Activated T-helper 2 cell treated with anti-CD3 and anti-CD28 coated beads, Interferon-gamma antibody, Interleukin-2, Interleukin-4, amounts not matched to agents 10 μg/mL and 5 μg/mL and 100 μg/mL, durations not matched to agents 14 hours and 24 hours and 36 hours (primary cell): ENCODE measurements at regions not wholly inside any gene's neighbourhood (a gene's known extent, or its start where the extent isn't known, plus 50 kb on each side); places are given as distances from the start of the nearest gene placed in this dataset.

Experiments
- DNase-seq: peaks from one replicate; pipeline ENCODE4 v3.0.0; 2021; ENCODE audit warnings: low spot score
- H3K27ac Mint-ChIP-seq: one replicate; pipeline ENCODE4 v1.8.0; 2021; ENCODE audit warnings: mixed read lengths
- H3K27me3 Mint-ChIP-seq: one replicate; pipeline ENCODE4 v1.8.0; 2021; ENCODE audit warnings: low read depth, mixed read lengths
- H3K36me3 Mint-ChIP-seq: one replicate; pipeline ENCODE4 v1.8.0; 2021; ENCODE audit warnings: low read depth, mixed read lengths
- H3K4me1 Mint-ChIP-seq: one replicate; pipeline ENCODE4 v1.8.0; 2021; ENCODE audit warnings: low read depth, mixed read lengths
- H3K4me3 Mint-ChIP-seq: one replicate; pipeline ENCODE4 v1.8.0; 2021; ENCODE audit warnings: low read depth, mild to moderate bottlenecking, moderate library complexity, mixed read lengths
- H3K9me3 Mint-ChIP-seq: one replicate; pipeline ENCODE4 v1.8.0; 2021; ENCODE audit warnings: mixed read lengths
- intact Hi-C: fragments of 100-400 bp; cut with micrococcal nuclease; formaldehyde crosslinking; loops from one replicate; pipeline ENCODE4 v1.15.1; 2023

DNA sequence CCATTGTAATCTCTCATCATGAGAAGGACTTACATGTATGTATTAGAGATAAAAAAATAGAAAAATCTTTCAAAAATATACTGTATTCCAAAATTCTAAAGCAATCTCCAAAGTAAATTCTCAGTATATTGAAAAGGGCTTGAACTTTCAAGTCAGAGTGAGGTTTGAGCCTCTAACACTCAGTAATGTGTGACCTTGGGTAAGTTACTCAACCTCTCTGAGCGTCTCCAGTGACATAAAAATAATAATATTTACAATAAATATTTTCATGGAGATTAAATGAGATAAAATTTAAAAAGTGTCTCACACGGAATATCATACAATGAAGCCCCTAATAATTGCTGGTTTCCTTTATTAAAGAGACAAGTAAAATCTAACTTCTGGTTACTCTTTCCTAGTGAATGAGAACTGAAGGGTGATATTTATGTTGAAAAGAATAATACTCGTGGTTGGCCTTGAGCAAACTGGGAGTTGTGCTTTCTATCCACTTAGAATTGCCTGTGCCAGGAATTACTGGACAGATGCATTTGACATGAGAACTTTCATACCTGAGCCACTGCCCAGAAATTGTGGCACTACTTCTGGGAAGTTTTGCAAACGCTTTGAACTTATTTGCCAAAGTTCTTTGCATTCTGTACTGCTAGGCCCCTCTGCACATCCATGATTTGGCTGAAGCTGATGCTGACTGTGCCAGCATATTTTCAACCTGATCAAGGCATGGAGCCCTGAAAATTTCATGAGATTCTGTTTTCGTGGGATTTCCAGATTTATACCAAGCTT, 933.7 kb downstream of the GALC start:
- Mint-ChIP-seq H3K27ac (no peak overlapping the region), H3K36me3 (no peaks in the 10 kb centered on the region), H3K9me3 (peaks cover 10% of the 10 kb centered on the region), H3K4me3 (no peak overlapping the region), H3K27me3 (no peaks in the 10 kb centered on the region), H3K4me1 (no peaks in the 10 kb centered on the region)
- no peak for DNase-seq
- intact Hi-C loops: no loop called here

DNA sequence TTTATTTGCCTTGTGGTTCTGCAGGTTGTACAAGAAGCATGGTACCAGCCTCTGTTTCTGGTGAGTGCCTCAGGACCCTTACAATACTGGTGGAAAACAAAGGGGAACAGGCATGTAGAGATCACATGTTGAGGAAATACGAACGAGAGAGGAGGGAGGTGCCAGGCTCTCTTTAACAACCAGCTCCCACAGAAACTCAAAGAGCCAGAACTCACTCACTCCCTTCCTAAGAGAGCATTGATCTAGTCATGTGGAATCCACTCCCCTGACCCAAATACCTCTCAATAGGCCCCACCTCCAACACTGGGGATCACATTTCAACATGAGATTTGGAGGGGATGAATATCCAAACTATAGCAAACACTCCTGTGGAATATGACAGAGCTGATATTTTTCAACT, 938.0 kb downstream of the GALC start:
- Mint-ChIP-seq H3K4me3 (no peak overlapping the region), H3K27ac (no peak overlapping the region), H3K4me1 (no peaks in the 10 kb centered on the region), H3K9me3 (peaks cover 7% of the 10 kb centered on the region), H3K36me3 (no peaks in the 10 kb centered on the region), H3K27me3 (no peaks in the 10 kb centered on the region)
- no peak for DNase-seq
- intact Hi-C loops: no loop called here

DNA sequence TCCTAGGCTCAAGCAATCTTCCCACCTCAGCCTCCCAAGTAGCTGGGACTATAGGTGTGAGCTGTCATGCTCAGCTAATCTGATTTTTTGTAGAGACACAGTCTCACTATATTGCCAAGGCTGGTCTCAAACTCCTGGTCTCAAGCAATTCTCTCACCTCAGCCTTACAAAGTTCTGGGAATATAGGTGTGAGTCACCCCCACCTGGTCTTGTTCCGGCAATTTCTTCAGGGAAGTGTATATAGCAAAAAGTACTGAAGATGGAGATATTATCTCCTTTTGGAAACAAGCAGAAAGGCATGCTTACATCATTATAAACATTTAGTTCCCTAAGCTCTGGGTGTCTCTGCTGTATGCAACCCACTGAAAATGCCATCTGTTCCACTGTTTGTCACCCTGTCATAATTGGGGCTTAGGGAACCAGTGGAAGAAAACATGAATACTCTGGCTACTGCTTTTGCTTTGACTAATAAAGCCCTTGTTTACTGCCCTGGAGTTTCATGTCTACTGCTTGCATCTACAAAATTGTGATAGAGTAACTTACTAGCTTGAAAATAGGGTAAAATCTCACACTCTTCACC, 940.2 kb downstream of the GALC start:
- Mint-ChIP-seq H3K9me3 (peaks cover 4% of the 10 kb centered on the region), H3K36me3 (no peaks in the 10 kb centered on the region), H3K27ac (no peak overlapping the region), H3K27me3 (no peaks in the 10 kb centered on the region), H3K4me3 (no peak overlapping the region), H3K4me1 (no peaks in the 10 kb centered on the region)
- no peak for DNase-seq
- intact Hi-C loops: no loop called here

DNA sequence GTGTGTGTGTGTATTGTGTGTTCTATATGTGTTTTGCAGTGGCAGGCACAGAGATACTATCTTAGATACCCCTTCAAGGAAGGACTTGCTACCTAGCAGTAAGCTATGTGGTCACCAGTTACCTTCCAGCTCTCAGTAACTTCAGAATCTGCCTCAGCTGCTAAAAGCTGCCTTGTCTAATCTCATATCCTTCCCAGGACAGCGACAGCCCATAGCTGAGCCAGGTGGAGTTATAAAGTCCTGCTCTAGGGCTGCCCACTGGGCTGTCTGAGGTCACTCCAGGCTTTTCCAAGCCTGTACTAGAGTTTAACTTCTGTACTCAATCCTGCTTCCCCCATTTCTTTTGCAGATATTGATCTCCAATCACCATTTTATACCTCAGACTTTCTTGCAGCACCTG, 942.6 kb downstream of the GALC start:
- Mint-ChIP-seq H3K9me3 (peaks cover 4% of the 10 kb centered on the region), H3K4me3 (no peak overlapping the region), H3K36me3 (no peaks in the 10 kb centered on the region), H3K27me3 (no peaks in the 10 kb centered on the region), H3K4me1 (no peaks in the 10 kb centered on the region), H3K27ac (no peak overlapping the region)
- intact Hi-C loops: no loop called here
- DNase-seq: no peak

DNA sequence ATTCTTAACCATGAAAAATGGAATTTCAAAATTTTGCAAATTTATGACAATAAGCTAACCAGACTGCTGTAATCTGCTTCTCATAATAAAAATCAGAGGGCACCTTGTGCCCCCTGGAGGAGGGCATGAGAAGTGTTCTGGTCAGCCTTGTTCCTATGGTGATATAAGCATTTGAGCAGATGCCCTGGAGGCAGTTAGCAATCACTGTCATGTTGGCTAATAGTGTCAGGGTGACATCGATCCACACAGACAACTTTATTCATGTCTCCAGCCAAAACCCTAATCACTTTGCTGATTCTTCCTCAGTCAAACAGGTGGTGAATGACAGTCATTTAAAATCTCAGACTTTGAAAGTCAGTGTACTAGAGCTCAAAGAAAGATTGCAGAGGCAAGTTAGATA, 943.0 kb downstream of the GALC start:
- H3K4me1 Mint-ChIP-seq: no peaks in the 10 kb centered on the region
- no peak for DNase-seq
- H3K9me3 Mint-ChIP-seq: peaks cover 4% of the 10 kb centered on the region
- intact Hi-C loops: no loop called here
- H3K27me3 Mint-ChIP-seq: no peaks in the 10 kb centered on the region
- H3K36me3 Mint-ChIP-seq: no peaks in the 10 kb centered on the region
- H3K4me3 Mint-ChIP-seq: no peak overlapping the region
- H3K27ac Mint-ChIP-seq: no peak overlapping the region

DNA sequence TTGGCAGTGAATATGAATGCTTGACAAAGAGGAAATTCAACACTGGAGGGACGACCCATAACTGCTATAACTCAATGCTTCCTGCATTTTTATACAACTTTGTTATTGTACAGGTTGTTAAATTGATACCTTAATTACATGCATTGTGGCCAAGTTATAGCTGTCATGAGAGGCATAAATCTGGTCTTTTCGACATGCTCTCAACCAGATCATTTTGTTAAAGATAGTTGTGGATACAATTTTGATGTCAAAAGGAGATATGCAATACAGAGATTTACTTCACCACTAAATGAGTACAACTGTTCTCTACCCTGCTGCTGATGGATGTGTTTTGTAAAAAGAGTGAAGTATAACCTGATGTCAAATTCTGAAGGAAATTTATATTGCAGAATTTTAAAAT, 946.0 kb downstream of the GALC start:
- Mint-ChIP-seq H3K4me1 (no peaks in the 10 kb centered on the region), H3K27ac (no peak overlapping the region), H3K9me3 (peaks cover 8% of the 10 kb centered on the region), H3K4me3 (no peak overlapping the region), H3K27me3 (no peaks in the 10 kb centered on the region), H3K36me3 (no peaks in the 10 kb centered on the region)
- no peak for DNase-seq
- intact Hi-C loops: no loop called here

DNA sequence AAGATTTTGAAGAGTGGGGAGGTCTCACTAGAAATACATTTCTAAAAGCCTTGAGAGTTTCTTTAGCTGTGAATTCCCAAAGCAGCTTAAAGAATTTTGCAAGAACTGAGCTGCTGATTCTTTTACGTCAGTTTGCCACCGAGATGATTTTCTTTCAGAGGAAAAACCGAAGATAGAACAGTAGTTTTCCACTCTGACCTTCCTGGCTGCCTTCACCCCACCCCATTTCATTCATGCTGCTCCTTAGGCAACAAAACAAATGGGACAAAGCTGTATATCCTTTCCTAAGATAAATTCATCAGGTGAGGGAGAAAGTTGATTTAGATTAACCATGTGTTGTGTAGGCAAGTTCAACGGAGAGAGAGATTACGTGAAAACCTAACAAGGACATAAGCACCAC, 947.0 kb downstream of the GALC start:
- H3K27me3 Mint-ChIP-seq: no peaks in the 10 kb centered on the region
- H3K4me3 Mint-ChIP-seq: no peak overlapping the region
- H3K27ac Mint-ChIP-seq: no peak overlapping the region
- no peaks in the 10 kb centered on the region for H3K36me3 Mint-ChIP-seq
- intact Hi-C loops: no loop called here
- H3K4me1 Mint-ChIP-seq: no peaks in the 10 kb centered on the region
- peaks cover 8% of the 10 kb centered on the region for H3K9me3 Mint-ChIP-seq
- DNase-seq: no peak

DNA sequence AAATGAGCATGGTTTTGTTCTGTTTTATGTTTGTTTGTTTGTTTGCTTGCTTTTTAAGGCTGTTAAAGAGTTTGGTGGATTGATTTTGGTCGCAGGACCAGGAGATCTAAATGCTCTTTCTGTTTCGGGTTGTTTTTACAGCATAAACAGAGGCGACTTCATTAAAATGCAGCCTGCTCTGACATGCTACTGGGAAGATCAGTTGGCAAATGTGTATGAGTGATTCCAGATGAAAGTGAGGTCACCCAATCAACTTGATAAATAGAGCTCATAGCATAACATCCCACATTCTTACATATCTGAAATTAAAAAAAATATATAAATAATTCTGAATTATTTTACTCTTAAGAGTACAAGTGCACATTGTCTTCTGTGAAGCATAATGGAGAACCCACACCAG, 947.7 kb downstream of the GALC start:
- Mint-ChIP-seq H3K27me3 (no peaks in the 10 kb centered on the region), H3K4me1 (no peaks in the 10 kb centered on the region), H3K36me3 (no peaks in the 10 kb centered on the region), H3K27ac (no peak overlapping the region), H3K4me3 (no peak overlapping the region), H3K9me3 (peaks cover 8% of the 10 kb centered on the region)
- intact Hi-C loops: no loop called here
- no peak for DNase-seq

DNA sequence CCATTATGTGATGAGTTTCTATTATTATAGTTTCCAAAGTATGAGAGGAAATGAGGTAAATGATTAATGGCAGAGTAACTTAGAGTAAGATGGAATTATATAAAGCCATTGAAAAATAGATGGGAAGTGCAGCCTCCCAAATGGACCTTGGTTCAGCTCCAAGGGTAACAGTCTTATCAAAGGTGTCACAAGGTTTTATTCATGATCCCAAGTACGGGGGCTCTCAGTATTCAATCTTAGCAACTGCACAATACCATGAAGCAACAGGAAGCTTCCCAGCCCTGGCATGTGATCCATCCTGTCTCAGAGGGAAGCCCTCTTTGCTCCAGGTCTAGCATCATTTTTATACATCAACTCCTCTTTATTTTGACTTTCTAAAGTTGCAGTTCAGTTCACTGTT, 948.2 kb downstream of the GALC start:
- Mint-ChIP-seq H3K36me3 (no peaks in the 10 kb centered on the region), H3K27me3 (no peaks in the 10 kb centered on the region), H3K9me3 (peaks cover 12% of the 10 kb centered on the region), H3K4me3 (no peak overlapping the region), H3K27ac (no peak overlapping the region), H3K4me1 (no peaks in the 10 kb centered on the region)
- intact Hi-C loops: no loop called here
- DNase-seq: no peak

DNA sequence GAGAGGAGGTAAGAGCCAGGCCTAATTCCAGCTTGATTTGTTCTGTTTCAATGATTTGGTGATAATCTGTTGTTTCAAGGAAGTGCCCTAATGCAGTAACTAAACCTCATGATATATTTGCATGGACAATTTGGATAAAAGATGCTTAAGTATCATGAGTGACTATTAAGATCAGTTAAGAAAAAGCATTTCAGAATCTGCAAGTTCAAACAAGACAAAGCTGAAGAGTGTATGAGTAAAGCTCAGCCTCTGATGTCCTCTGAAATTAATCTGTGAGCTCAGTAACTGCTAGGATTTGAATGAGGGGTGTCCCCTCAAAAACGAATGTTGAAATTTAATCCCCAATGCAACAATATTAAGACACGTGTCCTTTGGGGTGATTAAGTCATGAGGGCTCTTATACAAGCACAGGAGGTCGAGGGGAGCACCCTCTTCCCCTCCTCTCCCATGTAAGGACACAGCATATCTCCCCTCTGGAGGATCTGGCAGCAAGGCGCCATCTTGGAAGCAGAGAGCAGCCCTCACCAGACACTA, 949.2 kb downstream of the GALC start:
- Mint-ChIP-seq H3K4me3 (no peak overlapping the region), H3K9me3 (peaks cover 15% of the 10 kb centered on the region), H3K36me3 (no peaks in the 10 kb centered on the region), H3K27me3 (no peaks in the 10 kb centered on the region), H3K4me1 (no peaks in the 10 kb centered on the region), H3K27ac (no peak overlapping the region)
- DNase-seq: no peak
- intact Hi-C loops: no loop called here

DNA sequence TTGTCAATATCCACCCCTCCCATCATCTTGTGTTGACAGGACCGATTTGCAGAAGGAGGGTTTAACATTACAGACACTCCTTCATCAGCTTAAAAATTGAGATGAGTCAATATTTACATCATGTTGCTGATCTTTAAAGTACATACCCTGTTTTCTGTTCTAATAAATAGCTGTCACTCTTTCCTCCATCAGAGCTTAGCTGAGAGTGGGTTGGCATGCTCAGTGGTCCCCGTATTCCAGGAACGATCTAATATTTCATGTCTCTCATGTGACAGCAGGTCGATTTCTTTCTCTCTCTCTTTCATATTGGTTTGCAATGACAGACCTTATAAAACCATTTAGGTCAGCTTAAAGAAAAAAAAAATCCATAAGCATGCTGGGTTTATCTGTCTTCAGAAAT, 950.6 kb downstream of the GALC start:
- intact Hi-C loops: no loop called here
- peaks cover 16% of the 10 kb centered on the region for H3K9me3 Mint-ChIP-seq
- no peak overlapping the region for H3K27ac Mint-ChIP-seq
- no peaks in the 10 kb centered on the region for H3K36me3 Mint-ChIP-seq
- H3K4me1 Mint-ChIP-seq: no peaks in the 10 kb centered on the region
- no peak for DNase-seq
- H3K4me3 Mint-ChIP-seq: no peak overlapping the region
- H3K27me3 Mint-ChIP-seq: no peaks in the 10 kb centered on the region

DNA sequence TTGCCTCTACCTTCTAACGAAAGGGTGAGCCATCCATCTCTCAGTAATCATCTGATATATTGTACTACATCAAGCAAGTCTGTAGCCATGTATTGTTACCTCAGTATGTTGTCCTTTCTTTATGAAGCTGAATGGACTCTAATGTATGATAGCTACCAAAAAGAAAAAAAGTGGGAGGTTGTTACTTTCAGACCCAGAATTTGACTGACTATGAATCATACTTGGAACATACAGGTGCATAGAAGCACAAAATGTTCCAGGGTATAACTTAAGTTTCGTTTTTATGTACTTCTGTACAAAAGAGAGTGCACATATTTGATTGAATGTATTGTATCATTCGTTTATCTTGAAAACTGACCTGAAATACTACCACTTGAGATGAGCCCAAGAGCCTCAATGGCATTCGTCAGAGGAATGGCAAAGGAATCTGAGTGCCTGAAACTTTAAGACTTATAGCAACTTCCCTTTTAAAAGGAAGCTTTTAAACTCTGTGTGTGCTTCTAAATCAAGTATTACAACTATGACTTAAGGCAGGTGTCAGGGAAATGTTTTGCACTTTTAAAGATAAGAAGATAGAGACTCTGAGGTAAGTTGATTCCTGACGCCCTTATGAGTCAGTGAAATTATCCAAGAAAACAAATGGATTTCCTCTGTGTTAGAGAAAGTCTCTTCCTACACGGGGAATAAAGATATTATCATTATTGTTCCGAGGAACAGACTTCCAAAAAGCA, 951.5 kb downstream of the GALC start:
- no peaks in the 10 kb centered on the region for H3K27me3 Mint-ChIP-seq
- H3K36me3 Mint-ChIP-seq: no peaks in the 10 kb centered on the region
- no peaks in the 10 kb centered on the region for H3K4me1 Mint-ChIP-seq
- no peak overlapping the region for H3K4me3 Mint-ChIP-seq
- H3K9me3 Mint-ChIP-seq: peaks cover 19% of the 10 kb centered on the region
- H3K27ac Mint-ChIP-seq: no peak overlapping the region
- intact Hi-C loops: no loop called here
- no peak for DNase-seq

DNA sequence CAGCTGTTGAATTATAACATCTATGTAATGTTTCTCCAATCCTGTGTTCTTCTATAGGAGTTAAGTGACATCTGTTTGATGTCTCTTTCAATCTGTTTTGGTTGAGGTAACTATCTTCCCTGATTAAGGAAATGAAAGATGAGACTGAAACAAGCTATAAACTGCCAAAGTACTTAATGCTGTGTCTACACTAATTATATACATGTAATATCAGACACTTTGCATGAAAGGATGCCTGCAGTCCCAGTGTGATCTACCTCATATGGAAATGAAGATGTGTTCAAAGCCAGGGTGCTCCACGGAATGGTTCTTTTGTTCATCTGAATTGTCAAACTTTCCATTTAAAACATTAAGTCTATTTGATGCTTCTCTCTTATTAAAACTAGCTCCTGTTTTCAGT, 958.3 kb downstream of the GALC start:
- DNase-seq: no peak
- Mint-ChIP-seq H3K9me3 (peaks cover 39% of the 10 kb centered on the region), H3K27me3 (no peaks in the 10 kb centered on the region), H3K27ac (no peak overlapping the region), H3K4me1 (no peaks in the 10 kb centered on the region), H3K4me3 (no peak overlapping the region), H3K36me3 (no peaks in the 10 kb centered on the region)
- intact Hi-C loops: no loop called here
